Urinary bladder (tissue), 3 donors: ENCODE measurements at regions not wholly inside any gene's neighbourhood (a gene's known extent, or its start where the extent isn't known, plus 50 kb on each side); places are given as distances from the start of the nearest gene placed in this dataset.
"Not testable (repeated sequence)": the region's sequence is repeated elsewhere in the genome, so short reads cannot be mapped to it uniquely, and the experiment has no call there.

Experiments used
- DNase-seq: peaks from one replicate; pipeline ENCODE4 v3.0.0-alpha.2; 2015; ENCODE audit errors: extremely low spot score
- H3K27ac ChIP-seq: one replicate; pipeline ENCODE4 v1.5.1; 2013; ENCODE audit warnings: low read depth, mild to moderate bottlenecking, moderate library complexity
- H3K36me3 ChIP-seq: one replicate; pipeline ENCODE4 v1.6.1; 2013; ENCODE audit warnings: mild to moderate bottlenecking, moderate library complexity; ENCODE audit not compliant: insufficient read depth
- H3K4me1 ChIP-seq: one replicate; pipeline ENCODE4 v1.6.1; 2013; ENCODE audit warnings: mild to moderate bottlenecking, moderate library complexity; ENCODE audit not compliant: insufficient read depth
- H3K4me3 ChIP-seq: one replicate; pipeline ENCODE4 v1.5.1; 2013; ENCODE audit warnings: low read depth, low read length
- WGBS: extraction: QIAGEN DNeasy Blood & Tissue Kit; methylation state at CpG from one replicate; pipeline ENCODE4 v1.1.7; 2013; 5-methylcytosine and 5-hydroxymethylcytosine counted together
- donor health status: healthy with polysubstance abuse.
- donor health status: healthy.

DNA sequence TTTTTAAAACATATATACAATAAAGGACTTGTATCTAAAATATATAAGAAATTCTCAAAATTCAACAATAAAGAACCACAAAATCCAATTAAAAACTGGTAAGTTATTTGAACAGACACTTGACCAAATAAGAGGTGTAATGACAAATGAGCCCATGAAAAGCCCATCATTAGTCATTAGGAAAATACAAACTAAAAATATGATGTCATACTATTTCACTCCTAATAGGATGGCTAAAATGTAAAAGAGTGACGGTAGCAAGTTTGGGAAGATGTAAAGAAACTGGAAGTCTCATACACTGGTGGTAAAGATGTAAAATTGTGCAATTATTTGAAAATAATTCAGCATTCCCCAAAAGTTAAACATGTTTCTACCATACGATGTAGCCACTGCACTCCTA is 1095.3 kb upstream of the CDH8 start:
- no peaks in the 10 kb centered on the region for H3K4me1 ChIP-seq
- H3K4me3 ChIP-seq, result no peak overlapping the region
- no peak for DNase-seq
- 68% methylated on average over 2 of the region's 2 CpGs for WGBS
- no peak overlapping the region for H3K27ac ChIP-seq
- H3K36me3 ChIP-seq, result no peaks in the 10 kb centered on the region

GRCh38 chr16:63130942-63131341 is 1094.7 kb upstream of the CDH8 start:
- no peaks in the 10 kb centered on the region for H3K4me1 ChIP-seq
- 92% methylated on average over 4 of the region's 4 CpGs for WGBS
- H3K27ac ChIP-seq, result no peak overlapping the region
- no peak for DNase-seq
- H3K4me3 ChIP-seq, result no peak overlapping the region
- no peaks in the 10 kb centered on the region for H3K36me3 ChIP-seq

DNA sequence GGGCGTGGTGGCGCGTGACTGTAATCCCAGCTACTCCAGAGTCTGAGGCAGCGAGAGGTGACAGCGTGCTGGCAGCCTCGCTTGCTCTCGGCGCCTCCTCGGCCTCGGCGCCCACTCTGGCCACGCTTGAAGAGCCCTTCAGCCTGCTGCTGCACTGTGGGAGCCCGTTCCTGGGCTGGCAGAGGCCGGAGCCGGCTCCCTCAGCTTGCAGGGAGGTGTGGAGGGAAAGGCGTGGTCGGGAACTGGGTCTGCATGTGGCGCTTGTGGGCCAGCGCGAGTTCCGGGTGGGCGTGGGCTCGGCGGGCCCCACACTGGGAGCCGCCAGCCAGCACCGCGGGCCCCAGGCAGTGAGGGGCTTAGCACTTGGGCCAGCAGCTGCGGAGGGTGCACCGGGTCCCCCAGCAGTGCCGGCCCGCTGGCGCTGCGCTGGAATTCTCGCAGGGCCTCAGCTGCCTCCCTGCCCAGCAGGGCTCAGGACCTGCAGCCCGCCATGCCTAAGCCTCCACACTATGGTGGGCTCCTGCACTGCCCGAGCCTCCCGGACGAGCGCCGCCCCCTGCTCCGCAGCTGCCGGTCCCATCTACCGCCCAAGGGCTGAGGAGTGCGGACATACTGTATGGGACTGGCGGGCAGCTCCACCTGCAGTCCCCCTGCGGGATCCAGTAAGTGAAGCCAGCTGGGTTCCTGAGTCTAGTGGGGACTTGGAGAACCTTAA is 1093.3 kb upstream of the CDH8 start:
- WGBS, result 95% methylated on average over 46 of the region's 46 CpGs
- Histone ChIP-seq H3K36me3 (no peaks in the 10 kb centered on the region), H3K4me3 (no peak overlapping the region), H3K27ac (no peak overlapping the region), H3K4me1 (no peaks in the 10 kb centered on the region)
- no peak for DNase-seq

- DNase-seq, H3K36me3 ChIP-seq, H3K4me3 ChIP-seq, H3K27ac ChIP-seq, H3K4me1 ChIP-seq: not testable (repeated sequence)
- 94% methylated on average over 23 of the region's 23 CpGs for WGBS
These were observed 1083.7 kb upstream of the CDH8 start for GRCh38 chr16:63119905-63120304.

GRCh38 chr16:63100082-63100481 is 1063.8 kb upstream of the CDH8 start:
- H3K27ac ChIP-seq, result no peak overlapping the region
- 86% methylated on average over 2 of the region's 2 CpGs for WGBS
- DNase-seq, result no peak
- no peaks in the 10 kb centered on the region for H3K4me1 ChIP-seq
- H3K36me3 ChIP-seq, result no peaks in the 10 kb centered on the region
- H3K4me3 ChIP-seq, result no peak overlapping the region

DNA sequence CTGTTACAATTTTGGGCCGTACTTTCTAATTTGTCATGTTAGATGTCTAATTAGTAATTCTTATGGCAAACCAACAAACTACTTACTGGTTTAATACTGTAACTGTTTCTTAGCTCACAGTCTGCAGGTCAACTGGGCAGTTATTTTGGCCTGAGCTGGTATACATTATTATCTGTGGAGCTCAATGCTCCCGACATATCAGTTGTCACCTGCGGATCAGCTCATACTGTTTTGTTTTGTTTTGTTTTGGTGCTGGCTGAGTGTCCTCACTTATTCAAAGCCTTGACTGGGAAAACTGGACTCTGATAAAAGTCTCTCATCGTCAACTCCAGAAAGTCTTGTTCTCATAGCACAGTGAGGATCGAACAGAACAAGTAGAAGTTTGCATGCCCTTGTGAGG is 1060.6 kb upstream of the CDH8 start:
- Histone ChIP-seq H3K4me3 (no peak overlapping the region), H3K36me3 (no peaks in the 10 kb centered on the region), H3K27ac (no peak overlapping the region), H3K4me1 (no peaks in the 10 kb centered on the region)
- 87% methylated on average over 5 of the region's 5 CpGs for WGBS
- DNase-seq, result no peak

DNA sequence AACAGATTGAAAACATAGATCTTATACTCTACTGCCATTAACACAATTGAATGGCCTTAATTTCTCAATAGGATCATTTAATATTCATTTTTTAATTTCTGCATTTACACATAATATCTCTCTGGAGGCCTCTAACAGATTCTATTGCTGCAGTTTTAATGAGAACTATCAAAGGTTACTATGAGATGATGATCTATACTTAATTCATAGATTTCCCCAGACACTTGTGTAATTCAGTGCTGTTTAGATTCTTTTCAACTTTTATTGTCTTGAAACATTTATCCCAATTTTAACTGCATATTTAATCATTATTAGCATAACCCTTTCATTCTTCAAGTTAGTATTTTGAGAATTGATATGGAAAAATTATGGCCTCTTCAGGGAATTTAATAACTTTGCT is 1056.5 kb upstream of the CDH8 start:
- no peak for DNase-seq

GRCh38 chr16:63082101-63082500 is 1045.9 kb upstream of the CDH8 start:
- Histone ChIP-seq H3K36me3 (no peaks in the 10 kb centered on the region), H3K4me1 (no peaks in the 10 kb centered on the region), H3K4me3 (no peak overlapping the region), H3K27ac (no peak overlapping the region)
- DNase-seq, result no peak
- WGBS, result 70% methylated on average over 2 of the region's 2 CpGs

More for the DNA sequence above, 1056.5 kb upstream of the CDH8 start:
- no peaks in the 10 kb centered on the region for H3K36me3 ChIP-seq
- H3K27ac ChIP-seq, result no peak overlapping the region
- H3K4me1 ChIP-seq, result no peaks in the 10 kb centered on the region
- no peak overlapping the region for H3K4me3 ChIP-seq

DNA sequence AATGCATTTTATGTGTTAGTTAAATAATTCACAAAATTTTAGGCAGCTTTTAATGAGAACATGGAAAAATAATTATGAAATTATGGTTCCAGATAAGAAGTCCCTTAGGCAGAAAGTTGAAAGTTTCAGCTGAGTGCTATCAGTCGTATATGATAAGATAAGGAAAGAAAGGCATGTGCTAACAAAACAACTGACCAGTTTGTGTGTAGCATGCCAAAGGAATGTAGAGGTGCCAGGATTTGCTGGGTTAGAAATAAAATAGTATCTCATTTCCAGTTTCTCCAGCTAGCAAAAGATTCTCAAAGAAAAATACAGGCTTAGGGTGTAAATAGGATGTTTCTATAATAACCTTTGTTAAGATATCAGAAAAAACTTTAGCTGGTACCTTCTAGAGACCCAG is 1044.5 kb upstream of the CDH8 start:
- H3K4me3 ChIP-seq, result no peak overlapping the region
- 25% methylated on average over 1 of the region's 1 CpG for WGBS
- H3K27ac ChIP-seq, result no peak overlapping the region
- no peaks in the 10 kb centered on the region for H3K36me3 ChIP-seq
- H3K4me1 ChIP-seq, result no peaks in the 10 kb centered on the region
- DNase-seq, result no peak

- no peak overlapping the region for H3K27ac ChIP-seq
- WGBS, result 68% methylated on average over 4 of the region's 4 CpGs
- no peak for DNase-seq
- H3K4me1 ChIP-seq, result no peaks in the 10 kb centered on the region
- H3K36me3 ChIP-seq, result no peaks in the 10 kb centered on the region
- no peak overlapping the region for H3K4me3 ChIP-seq
These were observed 1032.8 kb upstream of the CDH8 start for GRCh38 chr16:63069047-63069446.

DNA sequence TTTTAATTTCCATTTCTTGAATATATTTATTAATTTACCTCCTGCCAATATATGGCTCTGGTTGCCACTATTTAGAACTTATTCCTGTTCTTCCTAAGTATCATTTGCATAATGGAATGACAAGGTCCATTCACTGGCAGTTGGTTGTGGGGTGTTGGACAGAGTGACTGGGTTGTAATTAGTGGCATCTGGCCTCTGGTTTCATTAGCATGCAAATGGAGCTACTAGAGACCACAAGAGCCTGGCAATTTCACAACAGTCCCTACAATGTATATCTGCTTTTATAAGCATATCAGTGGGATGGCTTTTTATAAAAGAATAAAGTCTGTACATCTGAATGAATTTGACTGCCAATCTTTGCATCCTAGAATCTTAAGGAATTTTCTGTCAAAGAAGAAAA is 1030.9 kb upstream of the CDH8 start:
- Histone ChIP-seq H3K4me1 (no peaks in the 10 kb centered on the region), H3K4me3 (no peak overlapping the region), H3K27ac (no peak overlapping the region), H3K36me3 (no peaks in the 10 kb centered on the region)
- DNase-seq, result no peak

- Histone ChIP-seq H3K36me3 (no peaks in the 10 kb centered on the region), H3K4me1 (no peaks in the 10 kb centered on the region), H3K27ac (no peak overlapping the region), H3K4me3 (no peak overlapping the region)
- no peak for DNase-seq
- 73% methylated on average over 3 of the region's 3 CpGs for WGBS
These were observed 1030.3 kb upstream of the CDH8 start for GRCh38 chr16:63066552-63066951.

DNA sequence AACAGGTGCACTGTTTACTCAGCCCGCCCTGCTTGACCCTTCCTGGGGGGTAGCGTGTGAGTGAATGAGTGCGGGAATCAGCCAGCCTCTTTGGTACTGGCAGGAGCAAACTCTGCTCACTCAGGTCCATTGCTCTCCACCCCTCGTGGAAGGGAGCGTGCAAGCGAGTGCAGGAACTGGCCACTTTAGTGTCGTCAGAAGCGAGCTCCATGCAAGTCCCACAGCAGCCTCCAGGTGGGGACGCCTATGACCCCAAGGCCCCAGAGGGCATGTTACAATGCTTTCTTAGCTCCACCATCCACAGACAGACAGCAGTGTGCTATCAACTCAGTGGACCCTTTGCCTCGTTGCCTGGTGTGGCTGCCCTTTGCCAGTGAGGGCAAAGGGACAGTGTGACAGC is 1025.1 kb upstream of the CDH8 start:
- H3K36me3 ChIP-seq, result no peaks in the 10 kb centered on the region
- H3K4me1 ChIP-seq, result no peaks in the 10 kb centered on the region
- WGBS, result 91% methylated on average over 10 of the region's 10 CpGs
- H3K27ac ChIP-seq, result no peak overlapping the region
- no peak for DNase-seq
- no peak overlapping the region for H3K4me3 ChIP-seq

DNA sequence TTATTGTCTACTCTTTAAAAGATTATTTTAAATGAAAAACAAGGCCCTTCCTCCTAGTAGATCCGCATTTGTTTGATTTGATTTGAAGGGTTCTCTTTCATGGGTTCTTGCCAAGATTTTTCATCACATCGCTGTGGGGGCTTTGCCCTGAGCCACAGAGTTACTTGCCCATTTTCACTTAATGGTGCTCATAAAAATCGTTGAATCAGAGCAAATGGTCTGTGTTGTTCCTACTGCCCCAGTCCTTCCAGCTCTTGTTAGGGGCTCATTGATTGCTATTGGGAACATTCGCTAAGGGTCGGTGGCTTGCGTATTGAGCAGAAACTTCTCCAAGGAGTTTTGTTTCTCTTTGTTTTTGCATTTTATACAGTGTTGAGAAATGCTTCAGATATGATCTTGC is 1023.4 kb upstream of the CDH8 start:
- Histone ChIP-seq H3K27ac (no peak overlapping the region), H3K4me1 (no peaks in the 10 kb centered on the region), H3K36me3 (no peaks in the 10 kb centered on the region), H3K4me3 (no peak overlapping the region)
- 78% methylated on average over 6 of the region's 6 CpGs for WGBS
- no peak for DNase-seq

GRCh38 chr16:63057341-63057740 is 1021.1 kb upstream of the CDH8 start:
- 84% methylated on average over 3 of the region's 3 CpGs for WGBS
- H3K36me3 ChIP-seq, result no peaks in the 10 kb centered on the region
- DNase-seq, result no peak
- H3K4me1 ChIP-seq, result no peaks in the 10 kb centered on the region
- H3K27ac ChIP-seq, result no peak overlapping the region
- no peak overlapping the region for H3K4me3 ChIP-seq
